NCI-H146 (cell line): ENCODE measurements at regions not wholly inside any gene's neighbourhood (a gene's known extent, or its start where the extent isn't known, plus 50 kb on each side); places are given as distances from the start of the nearest gene placed in this dataset.

Source experiments
- DNase-seq: peaks from one replicate; lab custom pipeline; 2025; lab: John Stamatoyannopoulos, UW

DNA sequence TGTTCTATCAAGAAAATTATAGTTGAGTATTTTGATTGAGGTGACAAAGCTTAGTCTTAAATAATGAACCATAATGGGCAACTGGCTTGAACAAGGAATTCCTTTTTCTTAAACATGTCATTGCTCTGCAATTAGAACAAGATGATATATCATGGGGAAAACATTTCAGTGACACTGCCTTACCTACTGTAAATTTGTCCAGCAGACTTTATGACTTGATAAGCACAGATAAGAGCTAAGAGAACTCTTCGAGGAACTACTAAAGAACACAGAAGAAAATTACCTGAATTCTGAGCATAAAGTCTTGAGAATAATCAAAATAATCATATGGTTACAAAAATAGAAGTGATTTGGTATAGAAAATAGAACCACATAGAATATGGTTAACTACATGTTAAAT, 257.8 kb downstream of the PDHA2 start:
- DNase-seq: no peak

GRCh38 chr4:96099031-96099430, 259.1 kb downstream of the PDHA2 start:
- no peak for DNase-seq

DNA sequence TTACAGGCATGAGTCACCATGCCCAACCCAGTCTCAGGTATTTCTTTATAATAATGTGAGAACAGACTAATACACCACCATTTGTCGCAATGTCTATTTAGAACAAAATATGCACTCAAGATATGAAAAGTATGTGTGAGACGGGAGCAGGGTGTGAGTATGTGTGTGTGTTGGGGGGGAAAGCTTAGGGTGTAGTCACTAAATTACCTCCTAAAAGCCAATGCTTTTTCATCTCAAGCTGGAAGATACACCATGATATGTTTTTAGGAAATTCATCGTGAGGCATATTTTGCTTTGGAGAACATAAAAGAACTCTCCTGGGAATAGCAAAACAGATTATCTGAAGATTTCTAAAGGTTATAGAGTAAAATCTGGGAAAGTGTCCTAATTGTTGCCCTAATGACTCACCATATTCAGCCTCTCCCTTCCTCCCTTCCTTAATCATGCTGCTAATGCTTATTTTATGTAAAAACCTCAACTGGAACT, 262.7 kb downstream of the PDHA2 start:
- no peak for DNase-seq

DNA sequence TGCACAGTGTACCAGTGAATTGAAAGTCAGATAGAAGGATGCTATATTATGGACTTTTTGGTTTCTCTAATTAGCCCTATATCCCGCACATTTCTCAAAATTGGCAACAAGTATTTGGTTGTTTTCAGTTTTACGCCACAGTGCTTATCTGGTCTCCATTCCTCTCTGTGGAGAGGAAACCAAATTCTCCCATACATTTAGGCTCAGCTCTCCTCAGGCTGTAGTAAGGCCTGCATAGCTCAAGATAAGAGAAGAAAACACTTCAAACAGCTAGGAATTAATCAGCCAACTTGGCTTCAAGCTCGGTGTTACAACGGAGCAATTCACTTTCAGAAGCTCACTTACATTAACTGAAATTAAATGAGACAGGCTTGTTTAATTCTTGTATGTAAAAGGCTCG, 263.2 kb downstream of the PDHA2 start:
- no peak for DNase-seq

GRCh38 chr4:96108146-96108545, 268.3 kb downstream of the PDHA2 start:
- DNase-seq: no peak

- DNase-seq: no peak
Measured at GRCh38 chr4:96112631-96113030, 272.7 kb downstream of the PDHA2 start.

DNA sequence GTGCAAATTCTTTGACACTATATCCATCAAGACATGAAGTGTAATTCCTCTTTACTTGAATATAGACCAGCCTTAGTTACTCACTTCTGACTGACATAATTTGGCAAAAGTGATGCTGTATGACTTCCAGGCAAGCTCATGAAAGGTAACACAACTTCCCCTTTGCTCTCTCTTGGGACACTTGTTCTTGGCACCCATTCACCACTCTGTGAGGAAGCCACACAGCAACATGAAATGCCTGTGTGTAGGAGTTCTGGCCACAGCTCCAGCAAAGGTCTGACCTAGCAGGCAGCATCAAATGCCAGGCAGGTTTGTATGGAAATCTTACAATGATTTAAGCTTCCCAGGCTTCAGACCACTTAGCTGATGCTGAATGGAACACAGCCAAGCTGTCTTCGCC, 280.3 kb downstream of the PDHA2 start:
- DNase-seq: no peak

GRCh38 chr4:96126227-96126626, 286.3 kb downstream of the PDHA2 start:
- no peak for DNase-seq

GRCh38 chr4:96131186-96131585, 291.3 kb downstream of the PDHA2 start:
- no peak for DNase-seq

DNA sequence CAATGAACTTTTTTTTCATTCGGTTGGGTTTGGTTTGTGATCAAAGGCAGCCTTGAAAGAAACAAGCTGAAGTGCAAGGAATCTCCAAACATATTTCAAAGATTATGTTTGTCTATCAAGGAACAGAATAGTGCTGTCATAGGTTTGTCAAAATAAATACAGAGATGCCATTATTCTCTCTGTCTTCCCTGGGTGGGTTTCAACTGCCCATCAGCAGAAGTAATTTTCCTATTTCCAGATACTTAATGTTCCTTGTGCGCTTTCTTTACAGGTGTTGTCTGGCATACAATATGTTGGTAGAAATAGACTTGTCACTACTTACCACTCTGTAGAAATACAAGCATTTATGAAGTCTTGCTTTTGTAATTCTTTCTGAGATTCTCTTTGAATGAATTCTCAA, 294.9 kb downstream of the PDHA2 start:
- DNase-seq: no peak

DNA sequence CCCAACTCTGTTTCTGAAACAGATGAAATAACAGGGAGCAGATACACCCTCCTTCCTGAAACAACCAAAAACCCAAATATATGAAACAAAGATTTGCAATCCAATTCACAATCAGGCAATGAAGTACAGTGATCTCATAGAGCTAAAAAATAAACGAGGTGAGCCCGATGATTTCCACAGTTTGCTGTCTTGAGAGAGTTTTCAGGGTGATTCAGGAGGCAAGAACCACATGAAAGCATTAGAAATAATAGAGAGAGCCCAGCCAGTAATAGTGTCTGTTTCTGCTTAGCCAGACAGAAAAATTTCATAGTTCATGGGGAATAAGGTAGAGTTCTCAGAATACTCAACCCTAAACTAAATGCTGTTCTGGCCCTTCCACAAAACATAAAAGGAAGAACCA, 296.2 kb downstream of the PDHA2 start:
- DNase-seq: no peak

DNA sequence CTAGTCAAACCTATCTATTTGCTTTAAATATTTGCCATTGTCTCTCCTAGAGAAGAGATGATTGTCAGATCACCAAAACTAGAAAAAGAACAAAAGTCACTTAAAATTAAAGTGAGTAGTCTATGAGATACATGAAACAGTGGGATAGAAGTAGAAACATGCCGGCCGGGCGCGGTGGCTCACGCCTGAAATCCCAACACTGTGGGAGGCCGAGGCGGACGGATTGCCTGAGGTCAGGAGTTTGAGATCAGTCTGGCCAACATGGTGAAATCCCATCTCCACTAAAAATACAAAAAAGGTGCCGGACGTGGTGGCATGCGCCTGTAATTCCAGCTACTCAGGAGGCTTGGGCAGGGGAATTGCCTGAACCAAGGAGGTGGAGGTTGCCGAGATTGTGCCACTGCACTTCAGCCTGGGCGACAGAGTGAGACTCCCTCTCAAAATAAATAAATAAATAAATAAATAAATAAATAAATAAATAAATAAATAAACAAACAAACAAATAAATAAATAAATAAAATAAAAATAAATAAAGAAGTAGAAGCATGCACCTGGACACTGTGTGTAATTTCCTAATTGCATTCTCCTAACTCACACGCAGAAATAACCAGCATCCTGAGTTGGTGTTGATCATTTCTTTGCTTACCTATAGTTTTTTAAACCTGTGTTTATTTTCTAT, 299.5 kb downstream of the PDHA2 start:
- DNase-seq: no peak

DNA sequence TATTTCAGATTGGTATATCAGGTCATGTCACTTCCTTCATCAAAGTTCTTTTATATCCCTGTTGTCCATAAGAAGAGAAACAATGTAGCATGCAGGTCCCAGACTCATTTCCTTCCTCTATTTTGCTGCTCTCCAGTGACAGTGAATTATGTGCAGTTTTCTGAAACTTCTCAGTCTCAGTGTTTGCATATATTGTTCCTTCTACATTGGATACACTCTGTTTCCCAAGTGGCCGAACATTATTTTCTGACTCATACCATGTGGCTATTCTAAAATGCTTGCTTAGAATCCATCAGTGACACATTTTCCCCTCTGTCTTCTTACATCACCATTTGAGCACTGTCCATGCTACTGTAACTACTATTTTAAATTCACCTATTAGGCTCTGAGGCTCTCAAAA, 305.7 kb downstream of the PDHA2 start:
- DNase-seq: no peak

- DNase-seq: no peak
Measured at GRCh38 chr4:96146686-96147085, 306.8 kb downstream of the PDHA2 start.

- DNase-seq: no peak
Measured at GRCh38 chr4:96149894-96150293, 310.0 kb downstream of the PDHA2 start.

- DNase-seq: no peak
Measured at GRCh38 chr4:96150466-96150865, 310.6 kb downstream of the PDHA2 start.

DNA sequence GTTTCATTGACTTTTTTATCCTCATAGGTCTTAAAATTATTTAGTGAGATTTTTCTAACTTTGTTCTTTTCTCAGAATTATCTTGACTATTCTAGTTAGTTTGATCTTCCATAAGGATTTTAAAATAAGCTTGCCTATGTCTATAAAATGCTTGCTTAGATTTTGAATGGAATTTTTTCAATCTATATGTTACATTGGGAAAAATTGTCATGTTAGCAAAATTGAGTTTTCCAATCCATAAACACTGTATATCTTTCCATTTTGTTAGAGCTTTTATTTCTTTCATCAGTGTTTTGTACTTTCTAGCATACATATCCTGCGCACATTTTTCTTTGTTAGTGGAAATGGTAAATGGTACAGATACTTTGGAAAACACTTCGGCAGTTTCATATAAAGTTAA, 312.9 kb downstream of the PDHA2 start:
- no peak for DNase-seq

DNA sequence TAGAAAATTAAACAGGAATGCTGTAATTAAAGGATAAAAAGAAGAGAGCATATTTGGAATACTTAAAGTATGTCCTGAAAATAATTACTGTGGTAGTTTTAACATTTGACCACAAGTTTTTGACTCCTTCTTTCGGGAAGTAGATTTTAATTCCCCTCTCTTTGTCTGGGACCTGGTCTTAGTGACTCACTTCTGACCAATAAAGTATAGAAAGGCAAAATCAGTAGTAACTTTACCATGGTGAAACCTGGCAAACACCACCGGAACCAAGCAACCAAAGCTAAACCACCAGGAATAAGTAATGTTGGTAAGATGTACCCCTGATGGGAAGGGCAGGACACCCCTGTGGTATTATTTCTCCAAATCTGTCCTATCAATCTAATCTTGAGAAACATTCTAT, 314.8 kb downstream of the PDHA2 start:
- DNase-seq: no peak

DNA sequence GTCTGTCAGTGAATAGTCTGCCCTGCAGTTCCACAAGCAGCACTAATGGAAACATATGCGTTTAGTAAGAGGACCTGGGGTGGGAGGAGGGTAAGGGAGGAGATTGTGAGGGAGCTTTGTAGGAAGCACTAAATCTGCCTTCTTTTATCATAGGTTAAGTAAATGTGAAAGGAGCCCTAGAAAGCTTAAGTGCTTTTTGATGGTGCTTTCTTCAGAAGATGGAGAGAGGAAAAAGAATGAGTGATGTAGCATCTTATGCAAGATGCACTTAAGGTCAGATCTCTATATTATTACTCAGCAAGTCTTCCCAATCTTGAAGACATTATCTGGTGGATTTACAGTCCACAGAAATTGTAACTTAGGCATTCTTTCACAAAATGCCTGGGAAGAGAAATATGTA, 322.7 kb downstream of the PDHA2 start:
- DNase-seq: no peak

- DNase-seq: no peak
Measured at GRCh38 chr4:96164814-96165351, 325.0 kb downstream of the PDHA2 start.

- DNase-seq: no peak
Measured at GRCh38 chr4:96166806-96167205, 326.9 kb downstream of the PDHA2 start.

DNA sequence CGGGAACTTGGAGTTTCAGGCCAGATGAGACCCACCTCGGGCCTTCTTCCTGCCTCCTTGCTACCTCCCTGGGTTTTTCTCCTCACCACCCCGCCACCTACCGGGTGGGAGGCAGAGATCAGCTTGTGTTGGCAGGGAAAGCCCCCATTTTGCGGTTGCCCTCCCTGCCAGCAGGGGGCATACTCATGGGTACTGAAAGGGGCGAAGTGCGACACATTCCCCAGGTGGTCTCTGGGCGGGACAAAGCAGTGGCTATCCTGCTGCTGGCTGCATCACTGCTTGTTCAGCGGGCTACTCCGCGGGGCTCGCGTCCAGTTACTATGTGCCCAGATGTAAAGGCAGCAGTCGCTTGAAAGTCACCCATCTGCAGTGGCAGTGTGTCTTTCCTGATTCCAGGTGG, 330.3 kb downstream of the PDHA2 start:
- DNase-seq: peak; percentile 3

DNA sequence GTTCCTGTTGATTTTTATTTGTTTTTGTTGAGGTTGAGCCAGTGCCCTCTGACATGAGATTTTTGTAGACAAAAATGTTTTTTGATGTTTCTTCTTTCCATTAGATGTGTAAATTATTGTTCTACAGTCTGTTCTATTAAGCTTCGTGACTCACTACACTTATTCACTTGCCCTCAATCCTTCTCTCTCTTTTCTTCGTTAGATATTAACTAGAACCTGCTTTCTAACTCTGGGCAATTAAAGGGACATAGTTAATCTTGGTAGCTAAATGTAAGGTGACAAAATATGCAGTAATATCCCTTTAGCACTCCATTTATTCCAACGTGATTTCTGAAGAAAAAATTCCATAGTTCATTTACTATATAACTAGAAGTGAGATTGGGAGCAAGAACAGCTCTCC, 333.9 kb downstream of the PDHA2 start:
- no peak for DNase-seq

- DNase-seq: no peak
Measured at GRCh38 chr4:96175871-96176270, 336.0 kb downstream of the PDHA2 start.
